Mesenteric fat pad (tissue), 1 donor: ENCODE measurements at regions not wholly inside any gene's neighbourhood (a gene's known extent, or its start where the extent isn't known, plus 50 kb on each side); places are given as distances from the start of the nearest gene placed in this dataset.
"Not testable (repeated sequence)": the region's sequence is repeated elsewhere in the genome, so short reads cannot be mapped to it uniquely, and the experiment has no call there.

Experiments
- DNase-seq: peaks from one replicate; pipeline ENCODE4 v3.0.0-alpha.2; 2020; ENCODE audit warnings: low spot score
- donor health status: DM: yes; HTN: yes; CAD: no.

GRCh38 chr10:84700668-84701369, 372.4 kb downstream of the CCSER2 start:
- no peak for DNase-seq

- DNase-seq: no peak
Measured at GRCh38 chr10:84701370-84701720, 373.0 kb downstream of the CCSER2 start.

GRCh38 chr10:84704101-84704500, 375.7 kb downstream of the CCSER2 start:
- DNase-seq: no peak

GRCh38 chr10:84706431-84706830, 378.0 kb downstream of the CCSER2 start:
- no peak for DNase-seq

- DNase-seq: no peak
Measured at GRCh38 chr10:84706875-84707274, 378.5 kb downstream of the CCSER2 start.

GRCh38 chr10:84715911-84716310, 387.5 kb downstream of the CCSER2 start:
- no peak for DNase-seq

- no peak for DNase-seq
Measured at GRCh38 chr10:84718877-84719616, 390.7 kb downstream of the CCSER2 start.

- no peak for DNase-seq
Measured at GRCh38 chr10:84719687-84720086, 391.3 kb downstream of the CCSER2 start.

GRCh38 chr10:84727398-84727797, 399.0 kb downstream of the CCSER2 start:
- DNase-seq: no peak

- not testable (repeated sequence) for DNase-seq
Measured at GRCh38 chr10:84739126-84739525, 410.7 kb downstream of the CCSER2 start.

- DNase-seq: no peak
Measured at GRCh38 chr10:84739641-84740040, 411.3 kb downstream of the CCSER2 start.

GRCh38 chr10:84743483-84743882, 415.1 kb downstream of the CCSER2 start:
- no peak for DNase-seq

GRCh38 chr10:84755311-84755710, 426.9 kb downstream of the CCSER2 start:
- no peak for DNase-seq

- DNase-seq: not testable (repeated sequence)
Measured at GRCh38 chr10:84756653-84757052, 428.3 kb downstream of the CCSER2 start.

GRCh38 chr10:84761994-84762614, 433.7 kb downstream of the CCSER2 start:
- DNase-seq: not testable (repeated sequence)

GRCh38 chr10:84762754-84763394, 434.5 kb downstream of the CCSER2 start:
- DNase-seq: no peak

GRCh38 chr10:84763965-84764364, 435.6 kb downstream of the CCSER2 start:
- DNase-seq: no peak

- no peak for DNase-seq
Measured at GRCh38 chr10:84765086-84765485, 436.7 kb downstream of the CCSER2 start.

- no peak for DNase-seq
Measured at GRCh38 chr10:84765656-84766055, 437.3 kb downstream of the CCSER2 start.

- no peak for DNase-seq
Measured at GRCh38 chr10:84766923-84767322, 438.5 kb downstream of the CCSER2 start.

- no peak for DNase-seq
Measured at GRCh38 chr10:84768132-84768531, 439.7 kb downstream of the CCSER2 start.

- DNase-seq: no peak
Measured at GRCh38 chr10:84770824-84771223, 442.4 kb downstream of the CCSER2 start.
